Astrocyte (in vitro differentiated cells and primary cell): ENCODE measurements at regions not wholly inside any gene's neighbourhood (a gene's known extent, or its start where the extent isn't known, plus 50 kb on each side); places are given as distances from the start of the nearest gene placed in this dataset.

Experiments
- EZH2 ChIP-seq: IDR thresholded peaks from 2 replicates; pipeline ENCODE4 v1.6.1; 2012; ENCODE audit warnings: mild to moderate bottlenecking, low read length, inconsistent platforms; ENCODE audit not compliant: insufficient read depth
- TF ChIP-seq, protein P1 (sequence below): IDR thresholded peaks from 2 replicates; pipeline ENCODE4 v1.5.1; 2011; ENCODE audit warnings: low read depth, mild to moderate bottlenecking, inconsistent platforms, low read length, moderate library complexity; ENCODE audit not compliant: insufficient read depth

DNA sequence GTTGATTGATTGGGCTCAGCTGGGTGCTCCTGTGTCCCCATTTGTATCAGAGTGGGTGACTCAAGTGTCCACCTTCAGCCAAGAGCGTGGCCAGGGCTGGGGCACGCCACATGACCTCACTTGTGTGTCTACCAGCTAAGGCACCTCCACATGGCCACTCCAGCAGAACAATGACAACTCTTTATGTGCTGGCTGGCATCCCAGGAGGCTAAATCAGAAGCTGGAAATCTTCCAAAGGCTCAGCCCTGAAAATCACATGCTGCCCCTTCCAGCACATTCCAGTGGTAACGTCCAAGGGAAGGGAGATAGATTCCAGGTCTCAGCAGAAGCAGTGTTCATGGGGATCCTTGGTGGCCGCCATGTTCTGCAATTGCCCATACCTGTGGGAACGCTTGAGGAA is 585.5 kb downstream of the AJAP1 start:
- no peak for TF ChIP-seq EZH2
- TF ChIP-seq, protein P1, sequence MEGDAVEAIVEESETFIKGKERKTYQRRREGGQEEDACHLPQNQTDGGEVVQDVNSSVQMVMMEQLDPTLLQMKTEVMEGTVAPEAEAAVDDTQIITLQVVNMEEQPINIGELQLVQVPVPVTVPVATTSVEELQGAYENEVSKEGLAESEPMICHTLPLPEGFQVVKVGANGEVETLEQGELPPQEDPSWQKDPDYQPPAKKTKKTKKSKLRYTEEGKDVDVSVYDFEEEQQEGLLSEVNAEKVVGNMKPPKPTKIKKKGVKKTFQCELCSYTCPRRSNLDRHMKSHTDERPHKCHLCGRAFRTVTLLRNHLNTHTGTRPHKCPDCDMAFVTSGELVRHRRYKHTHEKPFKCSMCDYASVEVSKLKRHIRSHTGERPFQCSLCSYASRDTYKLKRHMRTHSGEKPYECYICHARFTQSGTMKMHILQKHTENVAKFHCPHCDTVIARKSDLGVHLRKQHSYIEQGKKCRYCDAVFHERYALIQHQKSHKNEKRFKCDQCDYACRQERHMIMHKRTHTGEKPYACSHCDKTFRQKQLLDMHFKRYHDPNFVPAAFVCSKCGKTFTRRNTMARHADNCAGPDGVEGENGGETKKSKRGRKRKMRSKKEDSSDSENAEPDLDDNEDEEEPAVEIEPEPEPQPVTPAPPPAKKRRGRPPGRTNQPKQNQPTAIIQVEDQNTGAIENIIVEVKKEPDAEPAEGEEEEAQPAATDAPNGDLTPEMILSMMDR: no peak
